HG02884 (cell line): ENCODE measurements at regions not wholly inside any gene's neighbourhood (a gene's known extent, or its start where the extent isn't known, plus 50 kb on each side); places are given as distances from the start of the nearest gene placed in this dataset.

Source experiments
- ATAC-seq: cut with Tn5 transposase; IDR thresholded peaks from one replicate; pipeline ENCODE4 v1.9.1; 2021; ENCODE audit warnings: mild to moderate bottlenecking, moderate library complexity; ENCODE audit not compliant: unreplicated experiment

- no peak for ATAC-seq
Observed at GRCh38 chr2:122816803-122817202, 1061.4 kb downstream of the TSN start.

GRCh38 chr2:122822319-122822718 lies 1066.9 kb downstream of the TSN start:
- no peak for ATAC-seq

GRCh38 chr2:122830157-122830556 lies 1074.7 kb downstream of the TSN start:
- no peak for ATAC-seq

GRCh38 chr2:122831649-122832048 lies 1076.2 kb downstream of the TSN start:
- no peak for ATAC-seq

- no peak for ATAC-seq
Observed at GRCh38 chr2:122843503-122843902, 1088.1 kb downstream of the TSN start.

- no peak for ATAC-seq
Observed at GRCh38 chr2:122851161-122851560, 1095.7 kb downstream of the TSN start.

GRCh38 chr2:122851972-122852531 lies 1096.6 kb downstream of the TSN start:
- no peak for ATAC-seq

GRCh38 chr2:122856696-122857095 lies 1101.2 kb downstream of the TSN start:
- no peak for ATAC-seq

GRCh38 chr2:122858075-122858702 lies 1102.7 kb downstream of the TSN start:
- ATAC-seq: no peak

GRCh38 chr2:122858813-122859212 lies 1103.4 kb downstream of the TSN start:
- no peak for ATAC-seq

- no peak for ATAC-seq
Observed at GRCh38 chr2:122859260-122859659, 1103.8 kb downstream of the TSN start.

GRCh38 chr2:122863532-122863931 lies 1108.1 kb downstream of the TSN start:
- no peak for ATAC-seq

GRCh38 chr2:122864728-122865127 lies 1109.3 kb downstream of the TSN start:
- ATAC-seq: no peak

GRCh38 chr2:122866095-122866494 lies 1110.6 kb downstream of the TSN start:
- ATAC-seq: no peak

- ATAC-seq: no peak
Observed at GRCh38 chr2:122867941-122868340, 1112.5 kb downstream of the TSN start.

GRCh38 chr2:122868646-122869275 lies 1113.3 kb downstream of the TSN start:
- no peak for ATAC-seq

GRCh38 chr2:122873951-122874350 lies 1118.5 kb downstream of the TSN start:
- ATAC-seq: no peak

GRCh38 chr2:122875091-122875865 lies 1119.8 kb downstream of the TSN start:
- no peak for ATAC-seq

GRCh38 chr2:122883849-122884248 lies 1128.4 kb downstream of the TSN start:
- ATAC-seq: no peak

- no peak for ATAC-seq
Observed at GRCh38 chr2:122884889-122885288, 1129.4 kb downstream of the TSN start.

- no peak for ATAC-seq
Observed at GRCh38 chr2:122885436-122885835, 1130.0 kb downstream of the TSN start.
